ENCODE measurements at regions not wholly inside any gene's neighbourhood (a gene's known extent, or its start where the extent isn't known, plus 50 kb on each side); places are given as distances from the start of the nearest gene placed in this dataset.

DNA sequence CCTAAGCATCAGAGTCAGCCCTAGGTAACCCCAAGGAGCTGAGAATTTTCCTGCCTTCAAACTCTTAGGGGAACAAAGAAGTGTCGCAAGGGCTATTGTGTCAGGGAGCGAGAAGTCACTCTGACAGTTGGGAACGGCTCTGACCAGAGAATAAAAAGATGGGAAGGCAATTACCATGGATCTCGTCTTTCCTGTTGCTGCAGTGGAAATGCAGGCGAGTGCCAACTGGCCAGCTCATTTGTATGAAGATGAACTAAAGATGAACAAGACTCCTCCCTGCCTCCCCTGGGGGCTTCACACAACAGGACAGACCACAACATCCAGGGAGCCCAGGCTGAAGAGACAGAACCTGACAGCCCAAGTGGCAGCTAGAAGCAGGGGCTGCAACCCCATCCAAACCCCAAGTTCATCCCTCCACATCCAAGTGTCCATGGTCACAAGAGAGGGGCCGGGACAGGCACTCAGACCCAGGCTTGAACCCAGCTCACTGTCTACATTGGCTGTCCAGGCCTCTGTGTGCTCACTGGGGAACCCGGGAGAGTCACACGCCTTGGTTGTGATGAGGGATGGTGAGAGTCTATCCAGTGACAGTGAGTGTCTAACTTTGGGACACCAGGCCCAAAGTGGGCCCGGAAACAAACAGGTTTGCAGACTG lies 322.4 kb downstream of the BCL11B start:
- TF ChIP-seq POLR2A (IDR thresholded peaks at IDR 0.05) (no peak), EP300 (IDR thresholded peaks at IDR 0.05) (no peak)
